ENCODE measurements at regions not wholly inside any gene's neighbourhood (a gene's known extent, or its start where the extent isn't known, plus 50 kb on each side); places are given as distances from the start of the nearest gene placed in this dataset.
"Not testable (repeated sequence)": the region's sequence is repeated elsewhere in the genome, so short reads cannot be mapped to it uniquely, and the experiment has no call there.

DNA sequence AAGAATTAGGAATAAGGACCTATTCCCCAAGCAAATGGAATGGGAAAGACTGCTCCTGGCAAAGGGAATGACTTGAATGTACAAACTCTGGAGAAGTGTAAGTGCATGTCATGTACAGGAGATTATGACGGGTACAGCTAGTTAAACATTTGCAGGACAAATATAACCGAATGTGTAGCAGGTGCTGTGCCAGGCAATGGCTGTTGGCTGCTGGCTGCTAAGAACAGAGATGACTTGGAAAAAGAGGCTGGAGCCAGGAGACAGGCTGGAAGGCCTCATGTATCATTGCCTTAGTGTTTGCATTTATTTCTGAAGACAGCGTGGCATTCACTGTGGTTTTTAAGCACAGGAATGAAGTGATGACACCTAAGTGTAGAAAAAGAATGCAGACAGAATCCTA lies 136.8 kb downstream of the TTC8 start:
- Histone ChIP-seq H3K9me3 (ENCODE audit: control insufficient read depth, insufficient read depth, low read length) (no peaks in the 10 kb centered on the region), H3K4me1 (ENCODE audit: insufficient read depth, low read length) (no peaks in the 10 kb centered on the region), H3K36me3 (ENCODE audit: insufficient read depth, low read length) (no peaks in the 10 kb centered on the region)

DNA sequence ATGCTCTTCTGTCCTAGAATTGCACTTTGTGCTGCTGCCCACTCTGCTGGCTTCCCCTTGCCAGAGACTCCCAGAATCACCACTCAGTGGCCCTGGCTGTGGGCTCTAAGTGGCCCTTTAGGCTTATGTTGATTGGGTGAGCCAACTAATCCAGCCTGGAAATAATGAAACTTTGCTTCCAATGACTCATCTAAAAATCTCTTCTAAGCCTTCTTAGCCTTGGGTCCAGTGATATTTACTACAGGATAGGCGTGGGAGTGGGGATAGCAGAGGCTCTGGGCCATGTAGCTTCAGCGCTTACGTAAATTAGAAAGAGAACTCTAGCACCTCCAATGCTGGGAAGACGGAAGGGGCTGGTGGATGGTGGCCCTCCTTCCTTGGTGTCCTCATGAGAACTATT lies 137.9 kb downstream of the TTC8 start:
- H3K4me1 ChIP-seq (ENCODE audit: insufficient read depth, low read length): no peaks in the 10 kb centered on the region
- H3K9ac ChIP-seq (ENCODE audit: low read depth, low read length): no peak overlapping the region
- no peaks in the 10 kb centered on the region for H3K36me3 ChIP-seq (ENCODE audit: insufficient read depth, low read length)
- H3K9me3 ChIP-seq (ENCODE audit: control insufficient read depth, insufficient read depth, low read length): no peaks in the 10 kb centered on the region

More for the DNA sequence above, 136.8 kb downstream of the TTC8 start:
- no peak overlapping the region for H3K9ac ChIP-seq (ENCODE audit: low read depth, low read length)

DNA sequence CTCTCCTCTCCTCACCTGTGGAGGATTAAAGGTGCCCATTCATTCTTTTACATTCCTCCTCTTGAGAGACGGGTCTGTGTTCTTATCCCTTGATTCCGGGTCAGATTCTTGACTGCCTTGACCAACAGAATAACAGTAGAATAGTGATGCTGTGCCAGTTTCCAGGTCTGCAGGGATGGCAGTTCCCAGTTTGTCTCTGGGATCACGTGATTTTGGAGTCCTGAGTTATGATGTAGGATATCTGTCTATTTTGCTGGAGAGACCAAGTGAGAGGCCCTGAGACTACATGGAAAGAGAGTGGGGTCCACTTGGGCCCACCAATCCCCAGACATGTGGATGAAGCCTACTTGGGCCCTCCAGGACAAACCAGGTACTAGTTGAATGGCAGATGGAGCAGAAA lies 142.8 kb downstream of the TTC8 start:
- H3K9ac ChIP-seq (ENCODE audit: low read depth, low read length): no peak overlapping the region
- H3K36me3 ChIP-seq (ENCODE audit: insufficient read depth, low read length): no peaks in the 10 kb centered on the region
- H3K4me1 ChIP-seq (ENCODE audit: insufficient read depth, low read length): no peaks in the 10 kb centered on the region
- H3K9me3 ChIP-seq (ENCODE audit: control insufficient read depth, insufficient read depth, low read length): no peaks in the 10 kb centered on the region

DNA sequence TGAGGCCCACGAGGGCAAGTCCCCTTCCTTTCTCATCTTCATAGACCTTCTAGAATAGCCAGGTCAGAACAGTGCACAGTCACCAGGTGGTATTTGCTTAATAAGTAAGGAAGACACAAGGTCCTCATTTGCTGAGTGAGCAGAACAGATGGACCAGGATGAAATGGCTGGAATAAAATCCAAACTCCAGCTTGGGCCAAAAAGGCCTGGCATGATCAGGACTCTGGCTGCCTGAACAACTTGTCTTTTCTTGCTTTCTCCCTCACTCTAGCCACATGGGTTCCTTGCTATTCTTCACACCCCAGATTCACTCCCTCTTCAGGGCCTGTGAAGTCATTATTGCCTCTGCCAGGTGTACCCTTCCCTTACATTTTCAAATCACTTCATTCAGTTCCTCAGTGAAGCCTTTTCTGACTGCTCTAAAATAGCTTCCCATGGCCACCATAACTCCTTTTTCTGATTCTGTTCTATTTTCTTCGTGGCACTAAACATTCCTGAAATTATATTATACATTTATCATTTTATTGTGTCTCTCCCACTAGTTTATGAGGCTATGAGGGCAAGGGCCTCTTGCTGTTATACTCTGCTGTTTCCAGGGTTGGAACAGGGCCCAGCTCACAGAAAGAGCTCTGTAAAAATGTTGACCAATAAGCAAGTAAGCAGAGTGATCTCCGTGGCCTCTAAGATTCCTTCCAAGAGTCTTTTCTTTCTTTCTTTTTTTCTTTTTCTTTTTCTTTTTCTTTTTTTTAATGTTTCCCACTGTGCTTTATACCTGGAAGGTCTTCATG lies 150.8 kb downstream of the TTC8 start:
- no peaks in the 10 kb centered on the region for H3K4me1 ChIP-seq (ENCODE audit: insufficient read depth, low read length)
- H3K36me3 ChIP-seq (ENCODE audit: insufficient read depth, low read length): no peaks in the 10 kb centered on the region
- no peaks in the 10 kb centered on the region for H3K9me3 ChIP-seq (ENCODE audit: control insufficient read depth, insufficient read depth, low read length)
- H3K9ac ChIP-seq (ENCODE audit: low read depth, low read length): no peak overlapping the region

DNA sequence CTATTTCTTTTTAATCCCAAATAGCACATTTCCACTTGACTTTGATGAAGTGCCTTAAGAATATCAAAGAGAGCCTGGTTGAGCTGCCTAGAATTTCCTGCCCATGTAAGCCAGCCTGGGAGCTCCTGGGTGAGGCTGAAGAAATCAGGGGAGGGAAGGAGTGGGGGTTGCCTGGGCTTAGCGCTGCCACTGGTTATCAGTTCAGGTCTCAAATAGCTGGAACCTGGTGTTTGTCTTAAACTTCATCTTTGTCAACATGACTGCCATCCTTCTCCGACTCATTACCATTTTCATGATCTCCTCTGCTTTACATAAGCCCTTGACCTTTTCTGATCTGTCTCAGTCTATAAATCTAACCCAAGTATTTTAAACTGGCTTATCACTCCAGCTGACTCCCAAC lies 151.5 kb downstream of the TTC8 start:
- H3K9ac ChIP-seq (ENCODE audit: low read depth, low read length): no peak overlapping the region
- no peaks in the 10 kb centered on the region for H3K4me1 ChIP-seq (ENCODE audit: insufficient read depth, low read length)
- H3K9me3 ChIP-seq (ENCODE audit: control insufficient read depth, insufficient read depth, low read length): no peaks in the 10 kb centered on the region
- no peaks in the 10 kb centered on the region for H3K36me3 ChIP-seq (ENCODE audit: insufficient read depth, low read length)

DNA sequence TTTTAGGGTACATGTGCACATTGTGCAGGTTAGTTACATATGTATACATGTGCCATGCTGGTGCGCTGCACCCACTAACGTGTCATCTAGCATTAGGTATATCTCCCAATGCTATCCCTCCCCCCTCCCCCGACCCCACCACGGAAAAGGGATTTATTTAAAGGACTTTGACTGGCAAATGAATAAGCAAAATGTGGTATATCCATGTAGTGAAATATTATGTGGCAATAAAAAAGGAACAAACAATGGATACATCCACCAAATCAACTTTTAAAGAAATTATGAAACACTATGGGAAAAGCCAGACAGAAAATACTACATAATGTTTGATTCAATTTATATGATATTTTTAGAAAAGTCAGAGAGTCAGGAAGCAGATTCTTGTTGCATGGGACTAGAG lies 156.5 kb downstream of the TTC8 start:
- not testable (repeated sequence) for H3K4me1 ChIP-seq (ENCODE audit: insufficient read depth, low read length); H3K36me3 ChIP-seq (ENCODE audit: insufficient read depth, low read length); H3K9me3 ChIP-seq (ENCODE audit: control insufficient read depth, insufficient read depth, low read length); H3K9ac ChIP-seq (ENCODE audit: low read depth, low read length)

DNA sequence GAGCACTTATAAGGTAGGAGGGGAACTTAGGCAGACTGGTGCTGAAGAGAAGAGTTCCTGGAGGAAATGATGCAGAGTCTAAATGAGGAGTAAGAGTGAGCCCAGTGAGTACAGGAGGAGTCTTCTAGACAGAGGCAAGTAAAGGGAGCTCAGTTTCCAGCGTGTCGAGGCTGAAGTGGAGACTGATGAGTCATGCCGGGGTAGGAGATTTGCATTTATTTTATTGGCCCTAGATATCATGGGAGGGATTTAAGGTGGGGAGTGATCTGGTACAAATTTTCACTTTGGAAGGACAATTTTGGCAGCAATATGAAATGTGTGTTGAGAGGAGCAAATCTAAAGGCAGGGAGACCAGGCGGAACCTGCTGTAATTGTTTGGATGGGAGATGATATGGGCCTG lies 157.5 kb downstream of the TTC8 start:
- H3K9ac ChIP-seq (ENCODE audit: low read depth, low read length): no peak overlapping the region
- H3K9me3 ChIP-seq (ENCODE audit: control insufficient read depth, insufficient read depth, low read length): no peaks in the 10 kb centered on the region
- no peaks in the 10 kb centered on the region for H3K4me1 ChIP-seq (ENCODE audit: insufficient read depth, low read length)
- no peaks in the 10 kb centered on the region for H3K36me3 ChIP-seq (ENCODE audit: insufficient read depth, low read length)

DNA sequence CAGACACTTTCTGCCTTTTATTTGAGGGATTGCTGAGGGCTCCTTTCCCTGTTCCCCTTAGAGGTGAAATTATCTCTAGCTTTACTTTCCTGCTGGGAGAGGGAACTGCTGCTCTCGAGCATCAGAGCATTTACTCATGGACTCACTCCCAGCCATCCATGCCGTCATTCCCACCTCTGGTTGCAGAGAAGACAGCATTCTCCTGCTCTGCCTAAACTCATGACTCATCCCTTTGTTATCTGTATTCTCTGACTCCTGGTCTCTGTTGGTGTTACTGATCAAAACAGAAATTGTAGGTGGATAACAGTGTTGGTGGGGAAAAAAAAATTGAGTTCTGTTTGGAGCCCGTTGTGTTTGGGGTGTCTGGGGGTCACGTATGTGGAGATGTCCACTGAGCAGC lies 159.3 kb downstream of the TTC8 start:
- H3K9me3 ChIP-seq (ENCODE audit: control insufficient read depth, insufficient read depth, low read length): no peaks in the 10 kb centered on the region
- no peaks in the 10 kb centered on the region for H3K4me1 ChIP-seq (ENCODE audit: insufficient read depth, low read length)
- no peaks in the 10 kb centered on the region for H3K36me3 ChIP-seq (ENCODE audit: insufficient read depth, low read length)
- H3K9ac ChIP-seq (ENCODE audit: low read depth, low read length): no peak overlapping the region; the same call in 1 of the 2 replicates

DNA sequence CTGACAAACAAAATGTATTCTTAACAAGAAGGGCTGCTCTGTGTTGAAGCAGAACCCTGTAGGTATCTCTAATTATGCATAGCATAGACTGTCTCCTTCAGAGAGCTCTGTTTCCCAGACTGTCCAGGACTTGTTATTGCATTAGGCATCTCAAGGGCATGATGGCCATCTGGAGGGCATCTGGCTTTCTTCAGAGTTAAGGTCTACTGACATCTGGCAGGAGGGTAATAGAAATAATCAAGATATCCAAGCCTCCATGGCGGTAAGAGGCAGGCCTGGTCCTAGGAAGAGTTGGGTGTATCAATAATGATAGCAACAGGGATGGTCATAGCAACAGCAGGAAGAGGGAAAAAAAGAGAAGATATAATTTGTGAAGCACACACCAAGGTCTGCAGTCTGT lies 161.2 kb downstream of the TTC8 start:
- no peak overlapping the region for H3K9ac ChIP-seq (ENCODE audit: low read depth, low read length)
- H3K9me3 ChIP-seq (ENCODE audit: control insufficient read depth, insufficient read depth, low read length): no peaks in the 10 kb centered on the region
- H3K36me3 ChIP-seq (ENCODE audit: insufficient read depth, low read length): no peaks in the 10 kb centered on the region
- H3K4me1 ChIP-seq (ENCODE audit: insufficient read depth, low read length): no peaks in the 10 kb centered on the region

DNA sequence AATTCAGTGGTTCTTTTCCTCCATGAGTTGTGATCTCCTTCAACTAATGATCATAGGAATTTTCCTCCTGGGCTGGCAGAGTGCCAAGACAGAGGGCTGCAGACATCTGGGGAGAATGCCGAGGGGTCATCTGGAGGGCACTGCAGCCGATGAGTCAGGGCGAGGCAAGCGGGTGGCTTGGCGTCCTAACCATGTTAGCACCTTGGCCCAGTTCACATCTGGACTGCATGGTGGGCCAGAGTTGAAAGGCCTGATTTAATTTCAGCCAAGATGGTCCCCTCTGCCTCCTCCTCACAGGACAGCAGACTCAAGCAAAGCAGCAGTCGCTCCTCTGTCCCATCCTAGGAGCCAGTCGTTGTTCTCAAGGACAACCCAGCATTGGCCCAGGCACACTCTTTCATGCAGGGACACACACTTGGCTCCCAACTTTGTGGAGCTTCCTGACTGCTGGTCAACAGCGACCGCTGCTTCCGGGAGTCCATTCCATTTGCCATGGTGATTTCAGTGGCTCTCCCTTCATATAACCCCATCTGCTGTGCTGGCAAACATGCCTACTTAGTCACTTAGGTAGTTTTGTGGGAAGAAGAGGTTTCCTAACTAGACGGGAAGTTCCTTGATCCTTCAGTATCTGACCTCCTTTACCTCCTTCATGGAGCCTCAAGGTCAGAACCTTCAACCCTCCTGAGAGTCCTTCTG lies 161.8 kb downstream of the TTC8 start:
- Histone ChIP-seq H3K9me3 (ENCODE audit: control insufficient read depth, insufficient read depth, low read length) (no peaks in the 10 kb centered on the region), H3K4me1 (ENCODE audit: insufficient read depth, low read length) (no peaks in the 10 kb centered on the region), H3K9ac (ENCODE audit: low read depth, low read length) (no peak overlapping the region), H3K36me3 (ENCODE audit: insufficient read depth, low read length) (no peaks in the 10 kb centered on the region)

DNA sequence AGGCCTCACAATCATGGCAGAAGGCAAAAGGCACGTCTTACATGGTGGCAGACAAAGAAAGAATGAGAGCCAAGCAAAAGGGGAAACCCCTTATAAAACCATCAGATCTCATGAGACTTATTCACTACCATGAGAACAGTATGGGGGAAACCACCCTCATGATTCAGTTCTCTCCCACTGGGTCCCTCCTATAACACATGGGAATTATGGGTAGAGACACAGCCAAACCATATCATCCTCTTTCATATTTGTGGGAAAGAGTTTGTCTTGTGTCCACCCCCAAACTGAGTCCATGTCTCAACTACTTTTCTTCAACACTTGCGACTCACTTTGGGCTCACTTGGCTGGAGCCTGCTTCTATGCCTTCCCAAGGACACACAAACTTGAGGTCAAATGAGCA lies 162.5 kb downstream of the TTC8 start:
- H3K9me3 ChIP-seq (ENCODE audit: control insufficient read depth, insufficient read depth, low read length); H3K36me3 ChIP-seq (ENCODE audit: insufficient read depth, low read length); H3K9ac ChIP-seq (ENCODE audit: low read depth, low read length); H3K4me1 ChIP-seq (ENCODE audit: insufficient read depth, low read length): not testable (repeated sequence)

DNA sequence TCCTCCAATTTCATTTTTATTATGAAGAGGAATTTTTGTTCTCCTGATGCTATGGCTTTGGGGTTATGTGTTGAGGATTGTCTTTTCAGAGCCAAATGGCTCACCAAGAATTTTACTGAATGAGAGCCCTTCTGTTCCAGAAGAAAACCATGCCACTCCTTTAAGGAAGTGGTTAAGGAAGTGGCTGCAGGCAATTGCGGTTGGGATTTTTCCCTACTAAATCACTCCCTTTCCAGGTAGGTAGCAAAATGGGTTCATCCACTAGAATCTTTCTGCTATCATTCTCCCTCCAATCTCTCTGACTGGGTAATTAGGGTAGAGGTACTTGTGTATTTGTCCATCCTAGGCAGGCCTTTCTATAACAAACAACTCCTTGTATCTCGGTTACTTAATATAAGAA lies 163.1 kb downstream of the TTC8 start:
- Histone ChIP-seq H3K4me1 (ENCODE audit: insufficient read depth, low read length) (no peaks in the 10 kb centered on the region), H3K9me3 (ENCODE audit: control insufficient read depth, insufficient read depth, low read length) (no peaks in the 10 kb centered on the region), H3K36me3 (ENCODE audit: insufficient read depth, low read length) (no peaks in the 10 kb centered on the region), H3K9ac (ENCODE audit: low read depth, low read length) (no peak overlapping the region)

DNA sequence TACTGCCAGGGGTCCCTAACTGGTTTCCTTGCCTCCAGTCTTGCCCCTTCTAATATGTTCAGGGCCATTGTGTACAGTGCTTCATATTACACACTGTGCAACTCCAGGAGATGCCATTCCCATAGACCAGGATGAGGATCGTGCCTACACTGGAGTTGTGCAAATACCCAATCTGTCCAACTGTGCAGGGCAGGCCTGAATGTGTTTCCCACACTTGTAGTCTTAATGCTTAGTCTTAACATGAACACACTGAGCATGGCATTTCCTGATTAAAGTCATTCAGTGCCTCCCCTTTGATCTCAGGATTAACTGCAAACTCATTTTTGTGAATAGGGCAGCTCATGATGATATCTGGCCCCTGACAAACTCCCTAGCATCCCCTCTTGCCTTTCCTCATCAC lies 165.5 kb downstream of the TTC8 start:
- H3K36me3 ChIP-seq (ENCODE audit: insufficient read depth, low read length): no peaks in the 10 kb centered on the region
- no peaks in the 10 kb centered on the region for H3K4me1 ChIP-seq (ENCODE audit: insufficient read depth, low read length)
- H3K9me3 ChIP-seq (ENCODE audit: control insufficient read depth, insufficient read depth, low read length): no peaks in the 10 kb centered on the region
- no peak overlapping the region for H3K9ac ChIP-seq (ENCODE audit: low read depth, low read length)

DNA sequence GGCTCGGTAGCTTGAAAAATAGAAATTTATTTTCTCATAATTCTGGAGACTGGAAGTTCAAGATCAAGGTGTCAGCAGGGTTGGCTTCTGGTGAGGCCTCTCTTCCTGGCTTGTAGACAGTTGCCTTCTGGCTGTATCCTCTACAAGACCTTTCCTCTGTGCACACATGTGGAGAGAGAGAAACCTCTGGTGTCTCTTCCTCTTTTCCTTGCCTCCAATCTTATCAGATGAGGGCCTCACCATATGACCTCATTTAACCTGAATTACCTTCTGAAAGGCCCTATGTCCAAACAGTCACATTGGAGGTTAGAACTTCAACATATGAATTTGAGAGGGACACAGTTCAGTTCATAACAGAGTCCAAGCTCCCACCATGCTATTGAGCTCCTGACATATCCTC lies 166.4 kb downstream of the TTC8 start:
- no peaks in the 10 kb centered on the region for H3K9me3 ChIP-seq (ENCODE audit: control insufficient read depth, insufficient read depth, low read length)
- H3K4me1 ChIP-seq (ENCODE audit: insufficient read depth, low read length): no peaks in the 10 kb centered on the region
- H3K9ac ChIP-seq (ENCODE audit: low read depth, low read length): no peak overlapping the region
- no peaks in the 10 kb centered on the region for H3K36me3 ChIP-seq (ENCODE audit: insufficient read depth, low read length)

DNA sequence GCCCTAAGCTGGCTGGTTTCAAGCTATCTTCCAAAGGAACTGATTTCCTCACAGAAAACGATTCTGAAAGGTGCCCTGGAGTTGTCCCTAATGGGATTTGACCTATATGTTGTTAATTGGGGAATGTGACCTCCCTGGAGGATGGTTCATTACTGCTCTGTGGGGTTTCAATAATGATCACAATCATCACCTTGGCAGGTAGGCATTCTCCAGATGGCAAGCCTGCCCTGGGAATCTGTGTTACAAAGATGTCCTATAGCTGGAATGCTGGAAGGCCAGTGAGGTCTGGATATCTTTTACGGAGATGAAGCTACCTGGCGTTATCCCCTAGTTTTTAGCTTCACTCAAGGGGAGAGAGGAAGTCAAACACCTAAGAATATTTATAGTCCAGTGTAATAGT lies 167.6 kb downstream of the TTC8 start:
- Histone ChIP-seq H3K9me3 (ENCODE audit: control insufficient read depth, insufficient read depth, low read length) (no peaks in the 10 kb centered on the region), H3K4me1 (ENCODE audit: insufficient read depth, low read length) (no peaks in the 10 kb centered on the region), H3K36me3 (ENCODE audit: insufficient read depth, low read length) (no peaks in the 10 kb centered on the region), H3K9ac (ENCODE audit: low read depth, low read length) (no peak overlapping the region)

All from ES-I3 (cell line).